ENCODE measurements at regions not wholly inside any gene's neighbourhood (a gene's known extent, or its start where the extent isn't known, plus 50 kb on each side); places are given as distances from the start of the nearest gene placed in this dataset.

GRCh38 chr12:130227641-130228040 is 65.4 kb downstream of the FZD10 start:
- no peak overlapping the region for H3K4me2 ChIP-seq
- ChIA-PET POLR2A (no interaction called here), CTCF (no interaction called here)
- peaks cover 15% of the 10 kb centered on the region; the same call in 2 of the 3 replicates for H3K9me3 ChIP-seq
- FAIRE-seq, result no peak
- TF ChIP-seq EP300 (IDR thresholded peaks at IDR 0.05) (no peak), KDM5A (IDR thresholded peaks at IDR 0.05) (no peak), POLR2A (IDR thresholded peaks at IDR 0.05; ENCODE audit: low read length) (no peak), POLR2AphosphoS2 (conservative IDR thresholded peaks at IDR 0.05; ENCODE audit: low read length) (no peak), ELK1 (IDR thresholded peaks at IDR 0.05; ENCODE audit: low read depth, low read length) (no peak), HDAC2 (IDR thresholded peaks at IDR 0.05) (no peak), NPAS2 (CRISPR knock-in tag; IDR thresholded peaks at IDR 0.05; ENCODE audit: borderline replicate concordance) (no peak), HEYL (CRISPR knock-in tag; IDR thresholded peaks at IDR 0.05) (no peak), ATOH8 (CRISPR knock-in tag; IDR thresholded peaks at IDR 0.05; ENCODE audit: low read depth) (no peak), GATA3 (IDR thresholded peaks at IDR 0.05; ENCODE audit: borderline replicate concordance) (no peak), SMC3 (IDR thresholded peaks at IDR 0.05) (no peak), HOXA7 (CRISPR knock-in tag; IDR thresholded peaks at IDR 0.05) (no peak), HMGXB4 (CRISPR knock-in tag; IDR thresholded peaks at IDR 0.05; ENCODE audit: borderline replicate concordance) (no peak), PBX3 (IDR thresholded peaks at IDR 0.05) (no peak), NFE2L2 (conservative IDR thresholded peaks at IDR 0.05; ENCODE audit: low read length) (no peak), EHMT2 (IDR thresholded peaks at IDR 0.05; ENCODE audit: low read depth) (no peak), CHD4 (IDR thresholded peaks at IDR 0.05; ENCODE audit: borderline replicate concordance) (no peak), REST (IDR thresholded peaks at IDR 0.05) (no peak)
- 0% methylated on average over 4 of the region's 4 CpGs for WGBS (ENCODE audit: missing lambda C conversion rate)
- ATAC-seq, result no peak
- no peaks in the 10 kb centered on the region for H3K4me1 ChIP-seq
- H3K4me3 ChIP-seq, result no peak overlapping the region
- H3K27ac ChIP-seq, result no peak overlapping the region
- no peak for DNase-seq (ENCODE audit: low read depth in 1 of 2, low spot score in 1 of 2)

- DNase-seq (ENCODE audit: low read depth in 1 of 2, low spot score in 1 of 2) (no peak), ATAC-seq (no peak), FAIRE-seq (no peak)
- Histone ChIP-seq H3K4me2 (no peak overlapping the region), H3K9me3 (peaks cover under 1% of the 10 kb centered on the region; the same call in 1 of the 3 replicates), H3K4me1 (no peaks in the 10 kb centered on the region), H3K27ac (no peak overlapping the region), H3K4me3 (no peak overlapping the region)
- WGBS (ENCODE audit: missing lambda C conversion rate), result 15% methylated on average over 9 of the region's 9 CpGs
- ChIA-PET CTCF (no interaction called here), POLR2A (no interaction called here)
- no peak for TF ChIP-seq CEBPB (IDR thresholded peaks at IDR 0.05)
- TF ChIP-seq HOXA7 (CRISPR knock-in tag; IDR thresholded peaks at IDR 0.05), result no peak
- TF ChIP-seq POLR2A (IDR thresholded peaks at IDR 0.05; ENCODE audit: low read length), result no peak
- TF ChIP-seq SMC3 (IDR thresholded peaks at IDR 0.05), result no peak
- TF ChIP-seq NPAS2 (CRISPR knock-in tag; IDR thresholded peaks at IDR 0.05; ENCODE audit: borderline replicate concordance), result no peak
- TF ChIP-seq EP300 (IDR thresholded peaks at IDR 0.05), result no peak
- TF ChIP-seq ZNF302 (CRISPR knock-in tag; IDR thresholded peaks at IDR 0.05), result no peak
- TF ChIP-seq HOXB13 (CRISPR knock-in tag; IDR thresholded peaks at IDR 0.05; ENCODE audit: low read depth), result no peak
- no peak for TF ChIP-seq CBX2 (IDR thresholded peaks at IDR 0.05; ENCODE audit: borderline replicate concordance, low read depth)
- no peak for TF ChIP-seq EHF (CRISPR knock-in tag; IDR thresholded peaks at IDR 0.05)
- TF ChIP-seq FOSL2 (IDR thresholded peaks at IDR 0.05), result no peak
- TF ChIP-seq FOSL2 (CRISPR knock-in tag; IDR thresholded peaks at IDR 0.05), result no peak
- TF ChIP-seq HEYL (CRISPR knock-in tag; IDR thresholded peaks at IDR 0.05), result no peak
- no peak for TF ChIP-seq BCL3 (IDR thresholded peaks at IDR 0.05)
- no peak for TF ChIP-seq HOXB5 (CRISPR knock-in tag; IDR thresholded peaks at IDR 0.05)
- TF ChIP-seq FOSB (CRISPR knock-in tag; IDR thresholded peaks at IDR 0.05), result no peak
- no peak for TF ChIP-seq ZFP36 (IDR thresholded peaks at IDR 0.05; ENCODE audit: borderline replicate concordance, partially characterized antibody)
- TF ChIP-seq ZC3H11A (IDR thresholded peaks at IDR 0.05), result no peak
- no peak for TF ChIP-seq KDM5A (IDR thresholded peaks at IDR 0.05)
Observed at GRCh38 chr12:130236446-130236845, 74.2 kb downstream of the FZD10 start.
